PC-9 (cell line): ENCODE measurements at regions not wholly inside any gene's neighbourhood (a gene's known extent, or its start where the extent isn't known, plus 50 kb on each side); places are given as distances from the start of the nearest gene placed in this dataset.

Experiments used
- CTCF ChIP-seq: fragments of 200-600 bp; sonication (generic); conservative IDR thresholded peaks from 2 replicates; pipeline ENCODE4 v1.6.1; 2017; ENCODE audit warnings: mixed run types, antibody characterized with exemption, mild to moderate bottlenecking, moderate library complexity
- EZH2 ChIP-seq: fragments of 200-600 bp; sonication (generic); IDR thresholded peaks from 2 replicates; pipeline ENCODE4 v1.8.0; 2017; ENCODE audit warnings: antibody characterized with exemption, low read depth

GRCh38 chr1:5763696-5764370 is 228.4 kb downstream of the NPHP4 start:
- TF ChIP-seq EZH2 (no peak), CTCF (no peak)
